GM12878 (cell line): ENCODE measurements at regions not wholly inside any gene's neighbourhood (a gene's known extent, or its start where the extent isn't known, plus 50 kb on each side); places are given as distances from the start of the nearest gene placed in this dataset.

Experiments
- CREB1 ChIP-seq: IDR thresholded peaks from 2 replicates; pipeline ENCODE4 v1.6.1; 2012; ENCODE audit warnings: low read depth, mild to moderate bottlenecking, inconsistent platforms
- POLR2A ChIP-seq: IDR thresholded peaks from 2 replicates; pipeline ENCODE4 v1.6.1; 2011; ENCODE audit warnings: low read depth, mild to moderate bottlenecking, low read length
- SIX5 ChIP-seq: IDR thresholded peaks from 2 replicates; pipeline ENCODE4 v1.6.1; 2011; ENCODE audit warnings: mild to moderate bottlenecking, low read depth, low read length, moderate library complexity; ENCODE audit not compliant: severe bottlenecking
- SMAD1 ChIP-seq: fragments of 450-650 bp; IDR thresholded peaks from 2 replicates; pipeline ENCODE4 v1.6.1; 2018; ENCODE audit warnings: mild to moderate bottlenecking, low read depth; ENCODE audit not compliant: partially characterized antibody
- TF ChIP-seq, protein P1 (sequence below), 3 experiments: IDR thresholded peaks in 2 of 3; conservative IDR thresholded peaks in 1 of 3; 2 replicates each; pipeline ENCODE4 v1.5.1; 2011; ENCODE audit warnings: low read depth in 3 of 3, low read length in 3 of 3, mild to moderate bottlenecking in 3 of 3, control low read depth in 2 of 3, moderate library complexity in 2 of 3, inconsistent platforms in 1 of 3, mixed read lengths in 1 of 3; ENCODE audit not compliant: control insufficient read depth in 2 of 3, insufficient read depth in 1 of 3; ENCODE audit errors: extremely low read depth in 1 of 3

DNA sequence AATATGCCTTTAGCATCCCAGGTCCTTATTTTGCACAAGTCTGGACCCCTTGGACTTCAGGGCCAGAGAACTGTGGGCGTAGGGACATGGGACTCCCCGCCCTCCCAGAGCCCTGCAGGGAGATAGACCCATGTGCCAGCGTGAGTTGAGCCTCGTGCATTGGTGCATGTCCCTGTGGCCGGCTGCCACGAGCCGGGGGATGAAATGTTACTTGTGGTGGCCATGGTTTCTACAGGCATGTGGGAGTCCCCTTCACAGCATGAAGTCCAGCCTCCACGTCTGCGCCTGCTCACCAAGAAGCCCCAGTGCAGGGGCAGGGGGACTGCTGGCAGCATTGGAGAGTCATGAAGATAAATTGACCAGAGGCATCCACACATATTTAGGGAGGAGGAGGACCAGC is 470.0 kb downstream of the BCL11B start:
- TF ChIP-seq POLR2A (no peak), SMAD1 (no peak), SIX5 (no peak), CREB1 (no peak)
- TF ChIP-seq, protein P1, sequence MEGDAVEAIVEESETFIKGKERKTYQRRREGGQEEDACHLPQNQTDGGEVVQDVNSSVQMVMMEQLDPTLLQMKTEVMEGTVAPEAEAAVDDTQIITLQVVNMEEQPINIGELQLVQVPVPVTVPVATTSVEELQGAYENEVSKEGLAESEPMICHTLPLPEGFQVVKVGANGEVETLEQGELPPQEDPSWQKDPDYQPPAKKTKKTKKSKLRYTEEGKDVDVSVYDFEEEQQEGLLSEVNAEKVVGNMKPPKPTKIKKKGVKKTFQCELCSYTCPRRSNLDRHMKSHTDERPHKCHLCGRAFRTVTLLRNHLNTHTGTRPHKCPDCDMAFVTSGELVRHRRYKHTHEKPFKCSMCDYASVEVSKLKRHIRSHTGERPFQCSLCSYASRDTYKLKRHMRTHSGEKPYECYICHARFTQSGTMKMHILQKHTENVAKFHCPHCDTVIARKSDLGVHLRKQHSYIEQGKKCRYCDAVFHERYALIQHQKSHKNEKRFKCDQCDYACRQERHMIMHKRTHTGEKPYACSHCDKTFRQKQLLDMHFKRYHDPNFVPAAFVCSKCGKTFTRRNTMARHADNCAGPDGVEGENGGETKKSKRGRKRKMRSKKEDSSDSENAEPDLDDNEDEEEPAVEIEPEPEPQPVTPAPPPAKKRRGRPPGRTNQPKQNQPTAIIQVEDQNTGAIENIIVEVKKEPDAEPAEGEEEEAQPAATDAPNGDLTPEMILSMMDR (IDR thresholded peaks at IDR 0.05 in 2 of 3, conservative IDR thresholded peaks at IDR 0.05 in 1 of 3; ENCODE audit: control insufficient read depth in 2 of 3, extremely low read depth in 1 of 3, insufficient read depth in 1 of 3, low read depth in 3 of 3, low read length in 3 of 3), result no peak
